K562 (cell line): ENCODE measurements at regions not wholly inside any gene's neighbourhood (a gene's known extent, or its start where the extent isn't known, plus 50 kb on each side); places are given as distances from the start of the nearest gene placed in this dataset.

ENCODE experiments used
- ATAC-seq: fragments of 200-7000 bp; cut with Tn5 transposase; 3 replicates; pipeline ENCODE4 v1.9.1; 2020; ENCODE audit warnings: moderate library complexity
- BruUV-seq: library from RNA; stranded (reverse); fragments of 400-500 nt; replicated peaks from 2 replicates; lab custom pipeline; 2021; lab: Mats Ljungman, UMichigan
- CTCF ChIA-PET: fragments of 300-600 bp; formaldehyde crosslinking; extraction: SDS; loops from one replicate; lab custom pipeline; 2021; ENCODE audit warnings: low intra/inter-chr PET ratio; lab: Yijun Ruan, JAX
- POLR2A ChIA-PET: fragments of 300-600, 350-650 bp; sonication (Branson Sonifier 250); formaldehyde crosslinking; extraction: SDS; loops from one replicate; lab custom pipeline; 2021; ENCODE audit warnings: antibody characterized with exemption, inconsistent platforms; lab: Yijun Ruan, JAX
- DNase-seq, 4 experiments: peaks; one replicate each; pipeline versions ENCODE4 v3.0.0 to v3.0.0-alpha.2; 2011 to 2018; ENCODE audit warnings: low spot score in 3 of 4, mixed read lengths in 3 of 4; ENCODE audit errors: extremely low read depth in 1 of 4
- FAIRE-seq: peaks from 2 replicates; lab custom pipeline; 2011; peaks lifted over from hg19 to GRCh38; lab: Jason Lieb, UNC
- H2AFZ ChIP-seq: 2 replicates; pipeline ENCODE4 v1.6.0; 2011; ENCODE audit warnings: low read depth, low read length, control low read depth, inconsistent platforms
- H3K27ac ChIP-seq: fragments of 200-600 bp; 3 replicates; pipeline ENCODE4 v1.8.0; 2011; ENCODE audit warnings: low read depth, mild to moderate bottlenecking, control low read depth, inconsistent platforms, low read length, moderate library complexity, mixed read lengths; ENCODE audit errors: extremely low read depth
- H3K27me3 ChIP-seq, 2 experiments: fragments of 300-600 bp in 1 of 2; 2 replicates in 1 of 2; 3 replicates in 1 of 2; pipeline versions ENCODE4 v1.6.0 to v1.8.0; 2011; ENCODE audit warnings: inconsistent platforms in 2 of 2, low read length in 2 of 2, mild to moderate bottlenecking in 1 of 2, mixed read lengths in 1 of 2, moderate library complexity in 1 of 2; ENCODE audit not compliant: control insufficient read depth in 2 of 2, insufficient read depth in 2 of 2
- H3K36me3 ChIP-seq: fragments of 300-600 bp; 3 replicates; pipeline ENCODE4 v1.8.0; 2011; ENCODE audit warnings: mild to moderate bottlenecking, low read length, inconsistent platforms; ENCODE audit not compliant: control insufficient read depth, insufficient read depth
- H3K4me1 ChIP-seq, 2 experiments: fragments of 200-600 bp in 1 of 2; replicated peaks in 1 of 2; 2 replicates in 1 of 2; 3 replicates in 1 of 2; pipeline versions ENCODE4 v1.5.1 to v1.8.0; 2011; ENCODE audit warnings: inconsistent platforms in 2 of 2, low read length in 2 of 2, mild to moderate bottlenecking in 1 of 2, mixed read lengths in 1 of 2, moderate library complexity in 1 of 2; ENCODE audit not compliant: control insufficient read depth in 2 of 2, insufficient read depth in 2 of 2
- H3K4me2 ChIP-seq: 2 replicates; pipeline ENCODE4 v1.6.1; 2011; ENCODE audit warnings: low read length, control low read depth, inconsistent platforms, mixed read lengths; ENCODE audit not compliant: insufficient read depth
- H3K4me3 ChIP-seq: fragments of 200-600 bp; sonication (generic), shearing (Covaris generic); 2 replicates; pipeline ENCODE4 v1.5.1; 2016; ENCODE audit warnings: control low read depth, inconsistent platforms
- H3K79me2 ChIP-seq: fragments of 200-600 bp; 3 replicates; pipeline ENCODE4 v1.8.0; 2011; ENCODE audit warnings: low read length, inconsistent platforms; ENCODE audit not compliant: control insufficient read depth, insufficient read depth
- H3K9ac ChIP-seq, 2 experiments: 2 replicates each; pipeline versions ENCODE4 v1.6.0 to v1.6.1; 2011; ENCODE audit warnings: low read depth in 2 of 2, low read length in 2 of 2, control low read depth in 1 of 2, inconsistent platforms in 1 of 2, mild to moderate bottlenecking in 1 of 2, mixed read lengths in 1 of 2; ENCODE audit not compliant: insufficient read depth in 1 of 2
- H3K9me1 ChIP-seq: one replicate; pipeline ENCODE4 v1.6.0; 2011; ENCODE audit warnings: inconsistent platforms, mild to moderate bottlenecking, low read length, moderate library complexity; ENCODE audit not compliant: control insufficient read depth, insufficient read depth
- H3K9me3 ChIP-seq: replicated peaks from 2 replicates; pipeline ENCODE4 v1.5.1; 2011; ENCODE audit warnings: low read depth, low read length, inconsistent platforms; ENCODE audit not compliant: control insufficient read depth, insufficient read depth
- H4K20me1 ChIP-seq: replicated peaks from 2 replicates; pipeline ENCODE4 v1.6.1; 2011; ENCODE audit warnings: low read length, inconsistent platforms, mixed read lengths; ENCODE audit not compliant: control insufficient read depth, insufficient read depth
- CBFA2T2 ChIP-seq: fragments of 450-650 bp; conservative IDR thresholded peaks from 2 replicates; pipeline ENCODE4 v1.6.1; 2017; ENCODE audit warnings: mild to moderate bottlenecking
- CBFA2T3 ChIP-seq: fragments of 450-650 bp; IDR thresholded peaks from 2 replicates; pipeline ENCODE4 v1.6.1; 2017
- CHAMP1 ChIP-seq: fragments of 450-650 bp; IDR thresholded peaks from 2 replicates; pipeline ENCODE4 v1.6.1; 2016; ENCODE audit warnings: mild to moderate bottlenecking
- FOXM1 ChIP-seq, 2 experiments: fragments of 450-650 bp in 1 of 2; sonication (generic) in 1 of 2; formaldehyde crosslinking in 1 of 2; IDR thresholded peaks; 2 replicates each; pipeline versions ENCODE4 v1.6.1 to v1.9.0; 2017 to 2022; ENCODE audit warnings: low read depth in 2 of 2, mild to moderate bottlenecking in 2 of 2, missing genetic modification reagents in 1 of 2, moderate library complexity in 1 of 2
- NCOR1 ChIP-seq: fragments of 450-650 bp; IDR thresholded peaks from 2 replicates; pipeline ENCODE4 v1.6.1; 2016; ENCODE audit warnings: mild to moderate bottlenecking, moderate library complexity
- PATZ1 ChIP-seq: fragments of 250-450 bp; sonication (Bioruptor Pico); IDR thresholded peaks from 2 replicates; pipeline ENCODE4 v1.5.0; 2020; ENCODE audit warnings: mild to moderate bottlenecking, borderline replicate concordance
- POLR2AphosphoS5 ChIP-seq: IDR thresholded peaks from 2 replicates; pipeline ENCODE4 v1.6.1; 2011; ENCODE audit warnings: mild to moderate bottlenecking, low read depth, low read length, moderate library complexity; ENCODE audit not compliant: control insufficient read depth, insufficient read depth
- SNRNP70 ChIP-seq: fragments of 200-400 bp; formaldehyde crosslinking; optimal IDR thresholded peaks from 2 replicates; pipeline ENCODE3; 2017; ENCODE audit warnings: low read depth, low read length
- ZNF311 ChIP-seq: fragments of 250-450 bp; sonication (Bioruptor Pico); IDR thresholded peaks from 2 replicates; pipeline ENCODE4 v1.4.0; 2020; ENCODE audit warnings: mild to moderate bottlenecking, moderate library complexity
- ZNF584 ChIP-seq: fragments of 200-800 bp; sonication (Bioruptor generic); IDR thresholded peaks from 2 replicates; pipeline ENCODE4 v1.6.1; 2016; ENCODE audit warnings: low read depth, mild to moderate bottlenecking, missing genetic modification characterization, missing compliant biosample characterization
- WGBS: fragments of 100-300 bp; shearing (Covaris generic); methylation state at CpG from one replicate; pipeline ENCODE4 v1.1.6; 2016; ENCODE audit warnings: low coverage, mixed read lengths; ENCODE audit not compliant: insufficient coverage; ENCODE audit errors: missing lambda C conversion rate; 5-methylcytosine and 5-hydroxymethylcytosine counted together
- in situ Hi-C: fragments of 300-500 bp; cut with MboI; formaldehyde crosslinking; loops from 4 replicates; pipeline ENCODE4 v1.15.0; 2018; ENCODE audit warnings: inconsistent platforms, mixed read lengths
- intact Hi-C: fragments of 100-400 bp; cut with micrococcal nuclease; formaldehyde crosslinking; loops from 2 replicates; pipeline ENCODE4 v1.14.2; 2022
- TF ChIP-seq, protein P1 (sequence below): fragments of 450-650 bp; IDR thresholded peaks from 2 replicates; pipeline ENCODE4 v1.6.1; 2018; ENCODE audit not compliant: partially characterized antibody

DNA sequence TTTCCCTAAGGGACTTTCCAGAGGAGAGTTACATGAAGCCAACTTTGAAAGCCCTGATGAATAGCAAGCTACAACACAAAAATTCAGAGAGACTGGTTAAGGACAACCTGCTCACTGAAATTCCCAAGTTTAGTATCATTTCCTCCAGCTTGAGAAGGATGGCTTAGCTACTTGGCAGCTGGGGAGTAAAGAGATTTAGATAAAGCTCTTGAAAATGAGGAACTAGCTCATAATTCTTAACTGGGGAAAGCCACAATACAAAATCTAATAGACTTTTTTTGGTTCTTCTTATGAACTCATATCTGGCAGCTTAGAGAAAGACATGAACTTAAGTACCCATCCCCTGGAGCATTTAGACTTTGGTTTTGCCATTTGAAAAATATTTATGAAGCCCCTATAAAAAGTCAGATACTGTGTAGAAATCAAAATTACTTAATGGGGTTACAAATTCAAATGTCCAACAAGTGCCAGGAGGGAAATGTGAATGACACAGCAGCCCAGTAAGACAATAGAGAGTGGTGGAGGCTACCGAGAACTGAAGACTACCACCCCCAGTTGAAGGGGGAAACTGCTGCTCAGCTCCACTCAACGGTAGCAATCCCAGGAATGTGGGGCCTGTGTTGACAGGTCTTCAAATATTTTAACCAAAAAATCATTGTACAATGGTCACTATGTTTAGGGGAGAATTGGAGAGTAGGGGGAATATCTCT lies 79.4 kb upstream of the ADRB2 start (continued):
- TF ChIP-seq ZNF311 (CRISPR knock-in tag) = 0 out of 2 replicates have a peak, but pooled peaks have one; percentile 32
- TF ChIP-seq CBFA2T2 = peak; percentile 81
- TF ChIP-seq, protein P1, sequence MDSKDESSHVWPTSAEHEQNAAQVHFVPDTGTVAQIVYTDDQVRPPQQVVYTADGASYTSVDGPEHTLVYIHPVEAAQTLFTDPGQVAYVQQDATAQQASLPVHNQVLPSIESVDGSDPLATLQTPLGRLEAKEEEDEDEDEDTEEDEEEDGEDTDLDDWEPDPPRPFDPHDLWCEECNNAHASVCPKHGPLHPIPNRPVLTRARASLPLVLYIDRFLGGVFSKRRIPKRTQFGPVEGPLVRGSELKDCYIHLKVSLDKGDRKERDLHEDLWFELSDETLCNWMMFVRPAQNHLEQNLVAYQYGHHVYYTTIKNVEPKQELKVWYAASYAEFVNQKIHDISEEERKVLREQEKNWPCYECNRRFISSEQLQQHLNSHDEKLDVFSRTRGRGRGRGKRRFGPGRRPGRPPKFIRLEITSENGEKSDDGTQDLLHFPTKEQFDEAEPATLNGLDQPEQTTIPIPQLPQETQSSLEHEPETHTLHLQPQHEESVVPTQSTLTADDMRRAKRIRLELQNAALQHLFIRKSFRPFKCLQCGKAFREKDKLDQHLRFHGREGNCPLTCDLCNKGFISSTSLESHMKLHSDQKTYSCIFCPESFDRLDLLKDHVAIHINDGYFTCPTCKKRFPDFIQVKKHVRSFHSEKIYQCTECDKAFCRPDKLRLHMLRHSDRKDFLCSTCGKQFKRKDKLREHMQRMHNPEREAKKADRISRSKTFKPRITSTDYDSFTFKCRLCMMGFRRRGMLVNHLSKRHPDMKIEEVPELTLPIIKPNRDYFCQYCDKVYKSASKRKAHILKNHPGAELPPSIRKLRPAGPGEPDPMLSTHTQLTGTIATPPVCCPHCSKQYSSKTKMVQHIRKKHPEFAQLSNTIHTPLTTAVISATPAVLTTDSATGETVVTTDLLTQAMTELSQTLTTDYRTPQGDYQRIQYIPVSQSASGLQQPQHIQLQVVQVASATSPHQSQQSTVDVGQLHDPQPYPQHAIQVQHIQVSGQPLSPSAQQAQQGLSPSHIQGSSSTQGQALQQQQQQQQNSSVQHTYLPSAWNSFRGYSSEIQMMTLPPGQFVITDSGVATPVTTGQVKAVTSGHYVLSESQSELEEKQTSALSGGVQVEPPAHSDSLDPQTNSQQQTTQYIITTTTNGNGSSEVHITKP = no peak

- intact Hi-C loops (loop anchor here (5.0 kb wide), 1 partner anchor 60 kb away; no protein-coding TSS in a partner anchor), in situ Hi-C loops (no loop called here)
- Histone ChIP-seq H3K4me3 (no peak overlapping the region), H3K36me3 (no peaks in the 10 kb centered on the region), H3K9me1 (no peaks in the 10 kb centered on the region), H3K4me2 (no peak overlapping the region; the same call in 1 of the 2 replicates), H3K9me3 (no peaks in the 10 kb centered on the region; the same call in 1 of the 2 replicates), H2AFZ (no peak overlapping the region), H4K20me1 (no peaks in the 10 kb centered on the region), H3K79me2 (no peaks in the 10 kb centered on the region), H3K9ac (no peak overlapping the region), H3K27ac (no peak overlapping the region), H3K27me3 (no peaks in the 10 kb centered on the region; a peak in 1 of 5 replicates), H3K4me1 (peaks cover 0 to 14% of the 10 kb centered on the region in 2 experiments; a peak in 2 of 5 replicates)
- ATAC-seq = peak; percentile 87
- no TSS peak for BruUV-seq
- ChIA-PET CTCF (no interaction called here), POLR2A (interaction anchor here (0.8 to 1.6 kb wide), 4 partner anchors 11 to 154 kb away, joined by 3 to 5 read pairs (median 4); no protein-coding TSS in a partner anchor)
- 0% methylated on average over 2 of the region's 2 CpGs for WGBS
- DNase-seq = peak in 2 of 4 experiments; percentile 62 to 79
- peak; percentile 72 for FAIRE-seq
- TF ChIP-seq CBFA2T3 (peak; percentile 95), CHAMP1 (peak; percentile 31; the same call in 1 of the 2 replicates), SNRNP70 (no peak), FOXM1 (IDR thresholded peaks at IDR 0.05; ENCODE audit: low read depth) (peak; percentile 81), FOXM1 (CRISPR knock-in tag; IDR thresholded peaks at IDR 0.05; ENCODE audit: low read depth) (no peak), ZNF584 (CRISPR knock-in tag) (no peak), PATZ1 (CRISPR knock-in tag) (no peak), POLR2AphosphoS5 (peak; percentile 69), NCOR1 (peak; percentile 92)
Measured at GRCh38 chr5:148747536-148747906, 78.9 kb upstream of the ADRB2 start.
